ELR (cell line): ENCODE measurements at regions not wholly inside any gene's neighbourhood (a gene's known extent, or its start where the extent isn't known, plus 50 kb on each side); places are given as distances from the start of the nearest gene placed in this dataset.
"Not testable (repeated sequence)": the region's sequence is repeated elsewhere in the genome, so short reads cannot be mapped to it uniquely, and the experiment has no call there.

Experiments used
- DNase-seq: peaks from one replicate; pipeline ENCODE4 v3.0.0-alpha.2; 2015; ENCODE audit warnings: low read depth

GRCh38 chr6:16902502-16902901 is 141.2 kb upstream of the ATXN1 start:
- no peak for DNase-seq

GRCh38 chr6:16901782-16902181 is 140.5 kb upstream of the ATXN1 start:
- DNase-seq, result peak; percentile 17

GRCh38 chr6:16901306-16901705 is 140.0 kb upstream of the ATXN1 start:
- DNase-seq, result no peak

- no peak for DNase-seq
Measured at GRCh38 chr6:16898640-16899396, 137.6 kb upstream of the ATXN1 start.

GRCh38 chr6:16897669-16898068 is 136.4 kb upstream of the ATXN1 start:
- DNase-seq, result no peak

- no peak for DNase-seq
Measured at GRCh38 chr6:16894301-16894700, 133.0 kb upstream of the ATXN1 start.

- DNase-seq, result not testable (repeated sequence)
Measured at GRCh38 chr6:16891110-16891509, 129.8 kb upstream of the ATXN1 start.

- DNase-seq, result no peak
Measured at GRCh38 chr6:16885411-16886160, 124.3 kb upstream of the ATXN1 start.

- no peak for DNase-seq
Measured at GRCh38 chr6:16884526-16884925, 123.3 kb upstream of the ATXN1 start.

GRCh38 chr6:16883414-16883813 is 122.2 kb upstream of the ATXN1 start:
- DNase-seq, result no peak

- DNase-seq, result no peak
Measured at GRCh38 chr6:16882230-16882629, 121.0 kb upstream of the ATXN1 start.

- not testable (repeated sequence) for DNase-seq
Measured at GRCh38 chr6:16876852-16877251, 115.6 kb upstream of the ATXN1 start.

GRCh38 chr6:16876201-16876600 is 114.9 kb upstream of the ATXN1 start:
- DNase-seq, result peak; percentile 24

GRCh38 chr6:16873698-16874097 is 112.4 kb upstream of the ATXN1 start:
- no peak for DNase-seq

GRCh38 chr6:16872543-16873235 is 111.4 kb upstream of the ATXN1 start:
- no peak for DNase-seq

- no peak for DNase-seq
Measured at GRCh38 chr6:16871047-16871446, 109.8 kb upstream of the ATXN1 start.

GRCh38 chr6:16868968-16869367 is 107.7 kb upstream of the ATXN1 start:
- peak; percentile 33 for DNase-seq

- no peak for DNase-seq
Measured at GRCh38 chr6:16857969-16858592, 96.8 kb upstream of the ATXN1 start.

GRCh38 chr6:16855460-16855859 is 94.2 kb upstream of the ATXN1 start:
- no peak for DNase-seq

GRCh38 chr6:16854986-16855385 is 93.7 kb upstream of the ATXN1 start:
- DNase-seq, result peak; percentile 24

GRCh38 chr6:16852671-16853070 is 91.4 kb upstream of the ATXN1 start:
- DNase-seq, result no peak

- peak; percentile 13 for DNase-seq
Measured at GRCh38 chr6:16851758-16852157, 90.5 kb upstream of the ATXN1 start.
